ENCODE measurements at regions not wholly inside any gene's neighbourhood (a gene's known extent, or its start where the extent isn't known, plus 50 kb on each side); places are given as distances from the start of the nearest gene placed in this dataset.

DNA sequence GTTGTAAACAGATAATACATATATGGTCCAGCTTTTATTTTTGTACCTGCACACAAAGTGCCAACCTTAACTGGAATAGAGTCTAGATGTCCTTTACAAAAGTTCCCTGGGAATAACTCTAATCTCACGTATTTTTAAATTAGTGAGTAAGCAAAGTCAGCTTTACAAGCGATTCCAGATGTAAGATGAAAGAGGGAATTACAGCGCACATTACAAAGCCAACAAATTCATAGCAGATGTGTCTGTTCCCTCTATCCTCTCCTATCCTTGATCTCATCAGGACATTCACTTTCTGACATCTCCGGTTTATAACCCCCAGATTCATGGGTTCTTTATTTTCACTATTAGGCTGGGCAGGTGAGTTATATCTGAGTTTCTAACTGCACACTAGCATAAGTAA is 406.8 kb upstream of the ZNF385D start:
- intact Hi-C loops (cut with micrococcal nuclease; ENCODE audit: unreplicated experiment): no loop called here
- Histone ChIP-seq H3K4me1 (no peaks in the 10 kb centered on the region), H3K27me3 (replicated peaks; ENCODE audit: control insufficient read depth, insufficient read depth, low read length) (no peaks in the 10 kb centered on the region), H3K36me3 (ENCODE audit: control insufficient read depth, insufficient read depth, low read length) (no peaks in the 10 kb centered on the region), H3K4me3 (ENCODE audit: low read depth, low read length) (no peak overlapping the region), H3K9me3 (no peaks in the 10 kb centered on the region)
- Mint-ChIP-seq H3K36me3 (ENCODE audit: insufficient read depth, unreplicated experiment) (no peaks in the 10 kb centered on the region), H3K9me3 (ENCODE audit: unreplicated experiment) (no peaks in the 10 kb centered on the region), H3K27me3 (ENCODE audit: insufficient read depth, unreplicated experiment) (peaks cover 3% of the 10 kb centered on the region), H3K4me3 (ENCODE audit: unreplicated experiment) (no peak overlapping the region), H3K27ac (ENCODE audit: unreplicated experiment) (no peak overlapping the region), H3K4me1 (ENCODE audit: low read depth, unreplicated experiment) (peaks cover 7% of the 10 kb centered on the region)
- no peak for DNase-seq
- CTCF ChIA-PET: no interaction called here
- BruUV-seq (replicated peaks): no TSS peak
- TF ChIP-seq, protein P1, sequence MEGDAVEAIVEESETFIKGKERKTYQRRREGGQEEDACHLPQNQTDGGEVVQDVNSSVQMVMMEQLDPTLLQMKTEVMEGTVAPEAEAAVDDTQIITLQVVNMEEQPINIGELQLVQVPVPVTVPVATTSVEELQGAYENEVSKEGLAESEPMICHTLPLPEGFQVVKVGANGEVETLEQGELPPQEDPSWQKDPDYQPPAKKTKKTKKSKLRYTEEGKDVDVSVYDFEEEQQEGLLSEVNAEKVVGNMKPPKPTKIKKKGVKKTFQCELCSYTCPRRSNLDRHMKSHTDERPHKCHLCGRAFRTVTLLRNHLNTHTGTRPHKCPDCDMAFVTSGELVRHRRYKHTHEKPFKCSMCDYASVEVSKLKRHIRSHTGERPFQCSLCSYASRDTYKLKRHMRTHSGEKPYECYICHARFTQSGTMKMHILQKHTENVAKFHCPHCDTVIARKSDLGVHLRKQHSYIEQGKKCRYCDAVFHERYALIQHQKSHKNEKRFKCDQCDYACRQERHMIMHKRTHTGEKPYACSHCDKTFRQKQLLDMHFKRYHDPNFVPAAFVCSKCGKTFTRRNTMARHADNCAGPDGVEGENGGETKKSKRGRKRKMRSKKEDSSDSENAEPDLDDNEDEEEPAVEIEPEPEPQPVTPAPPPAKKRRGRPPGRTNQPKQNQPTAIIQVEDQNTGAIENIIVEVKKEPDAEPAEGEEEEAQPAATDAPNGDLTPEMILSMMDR (IDR thresholded peaks at IDR 0.05; ENCODE audit: insufficient read depth in 1 of 2, low read depth in 1 of 2, low read length in 1 of 2, severe bottlenecking in 1 of 2, unreplicated experiment in 1 of 2): no peak
- POLR2A ChIA-PET: no interaction called here

DNA sequence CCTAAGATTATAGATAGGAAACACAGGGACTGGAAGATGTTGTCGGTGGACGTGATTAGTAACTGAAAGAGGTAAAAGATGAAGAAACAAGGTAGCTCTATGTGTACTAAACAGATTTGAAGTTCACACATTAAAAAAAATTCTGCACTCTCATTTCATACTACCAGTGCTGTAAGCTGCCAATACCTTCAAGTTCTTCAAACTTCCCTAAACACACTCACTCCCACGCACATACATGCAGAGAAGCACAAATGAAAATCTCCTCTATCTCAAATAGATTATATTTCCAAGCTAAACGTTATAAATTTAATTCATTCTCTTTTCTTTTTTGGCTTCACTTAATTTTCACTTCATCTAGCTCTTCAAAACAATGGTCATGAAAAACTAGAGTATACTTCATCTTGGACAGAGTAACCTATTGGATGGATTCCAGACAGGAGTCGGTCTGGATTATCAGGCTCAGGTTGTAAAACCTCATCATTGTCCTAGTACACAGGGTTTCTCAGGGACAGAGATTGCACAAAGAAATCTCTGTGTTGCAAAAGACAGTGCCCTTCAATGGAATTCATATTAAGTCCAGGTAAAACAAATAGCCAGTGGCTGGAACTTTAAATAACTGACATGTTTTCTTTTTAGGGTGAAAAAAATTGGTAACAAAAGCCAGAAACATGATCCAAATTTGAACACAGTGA is 408.1 kb upstream of the ZNF385D start:
- Mint-ChIP-seq H3K27me3 (ENCODE audit: insufficient read depth, unreplicated experiment) (peaks cover 3% of the 10 kb centered on the region), H3K27ac (ENCODE audit: unreplicated experiment) (no peak overlapping the region), H3K4me3 (ENCODE audit: unreplicated experiment) (no peak overlapping the region), H3K9me3 (ENCODE audit: unreplicated experiment) (no peaks in the 10 kb centered on the region), H3K36me3 (ENCODE audit: insufficient read depth, unreplicated experiment) (no peaks in the 10 kb centered on the region), H3K4me1 (ENCODE audit: low read depth, unreplicated experiment) (peaks cover 7% of the 10 kb centered on the region)
- ChIA-PET CTCF (no interaction called here), POLR2A (no interaction called here)
- intact Hi-C loops (cut with micrococcal nuclease; ENCODE audit: unreplicated experiment): no loop called here
- Histone ChIP-seq H3K4me1 (no peaks in the 10 kb centered on the region), H3K9me3 (no peaks in the 10 kb centered on the region), H3K4me3 (ENCODE audit: low read depth, low read length) (no peak overlapping the region), H3K27me3 (replicated peaks; ENCODE audit: control insufficient read depth, insufficient read depth, low read length) (no peaks in the 10 kb centered on the region), H3K36me3 (ENCODE audit: control insufficient read depth, insufficient read depth, low read length) (no peaks in the 10 kb centered on the region)
- DNase-seq: peak in 1 of 2 experiments; percentile 16
- TF ChIP-seq, protein P1 (IDR thresholded peaks at IDR 0.05; ENCODE audit: insufficient read depth in 1 of 2, low read depth in 1 of 2, low read length in 1 of 2, severe bottlenecking in 1 of 2, unreplicated experiment in 1 of 2): no peak
- BruUV-seq (replicated peaks): no TSS peak

DNA sequence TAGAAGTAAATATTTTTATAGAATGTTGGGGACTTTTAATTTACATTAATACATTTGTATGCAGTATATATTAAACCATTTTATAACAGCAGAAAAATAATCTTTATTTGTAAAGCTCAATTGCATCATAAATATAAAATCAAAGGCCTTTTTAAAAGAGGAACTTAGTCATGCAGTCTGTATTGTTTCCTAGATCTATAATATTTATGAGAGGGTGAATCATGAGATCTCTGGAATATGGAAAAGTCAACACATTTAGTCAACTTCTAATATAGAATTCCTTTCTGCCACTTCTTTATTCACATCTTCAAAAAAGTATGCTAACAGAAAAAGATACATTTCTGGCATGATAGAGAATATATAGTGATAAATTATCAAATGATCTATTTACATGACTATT is 410.3 kb upstream of the ZNF385D start:
- H3K27me3 Mint-ChIP-seq (ENCODE audit: insufficient read depth, unreplicated experiment): peaks cover 3% of the 10 kb centered on the region
- intact Hi-C loops (cut with micrococcal nuclease; ENCODE audit: unreplicated experiment): no loop called here
- Histone ChIP-seq H3K4me1 (no peaks in the 10 kb centered on the region), H3K36me3 (ENCODE audit: control insufficient read depth, insufficient read depth, low read length) (no peaks in the 10 kb centered on the region), H3K27me3 (replicated peaks; ENCODE audit: control insufficient read depth, insufficient read depth, low read length) (no peaks in the 10 kb centered on the region), H3K9me3 (no peaks in the 10 kb centered on the region), H3K4me3 (ENCODE audit: low read depth, low read length) (no peak overlapping the region)
- H3K4me3 Mint-ChIP-seq (ENCODE audit: unreplicated experiment): no peak overlapping the region
- CTCF ChIA-PET: no interaction called here
- TF ChIP-seq, protein P1 (IDR thresholded peaks at IDR 0.05; ENCODE audit: insufficient read depth in 1 of 2, low read depth in 1 of 2, low read length in 1 of 2, severe bottlenecking in 1 of 2, unreplicated experiment in 1 of 2): no peak
- H3K36me3 Mint-ChIP-seq (ENCODE audit: insufficient read depth, unreplicated experiment): no peaks in the 10 kb centered on the region
- no peak for DNase-seq
- peaks cover 7% of the 10 kb centered on the region for H3K4me1 Mint-ChIP-seq (ENCODE audit: low read depth, unreplicated experiment)
- no peak overlapping the region for H3K27ac Mint-ChIP-seq (ENCODE audit: unreplicated experiment)
- POLR2A ChIA-PET: no interaction called here
- BruUV-seq (replicated peaks): no TSS peak
- H3K9me3 Mint-ChIP-seq (ENCODE audit: unreplicated experiment): no peaks in the 10 kb centered on the region

Measured in Caco-2 (cell line).